ENCODE measurements at regions not wholly inside any gene's neighbourhood (a gene's known extent, or its start where the extent isn't known, plus 50 kb on each side); places are given as distances from the start of the nearest gene placed in this dataset.

- no peaks in the 10 kb centered on the region for H3K27me3 ChIP-seq
- no peaks in the 10 kb centered on the region for H3K36me3 ChIP-seq
- ATAC-seq (no peak), DNase-seq (no peak)
- TF ChIP-seq CTCF (IDR thresholded peaks at IDR 0.05) = no peak
- no peaks in the 10 kb centered on the region for H3K9me3 ChIP-seq
- H3K4me1 ChIP-seq = no peaks in the 10 kb centered on the region
- H3K4me3 ChIP-seq = no peak overlapping the region
- no peak overlapping the region for H3K27ac ChIP-seq
- intact Hi-C loops (cut with DNase I) = no loop called here
Measured at GRCh38 chr2:5064687-5065086, 627.5 kb upstream of the SOX11 start.

GRCh38 chr2:5067816-5068215 lies 624.4 kb upstream of the SOX11 start:
- no peak for TF ChIP-seq CTCF (IDR thresholded peaks at IDR 0.05)
- Histone ChIP-seq H3K27ac (no peak overlapping the region), H3K36me3 (no peaks in the 10 kb centered on the region), H3K4me3 (no peak overlapping the region), H3K9me3 (no peaks in the 10 kb centered on the region), H3K4me1 (no peaks in the 10 kb centered on the region), H3K27me3 (no peaks in the 10 kb centered on the region)
- intact Hi-C loops (cut with DNase I) = no loop called here
- no peak for ATAC-seq
- DNase-seq = no peak

- Histone ChIP-seq H3K9me3 (no peaks in the 10 kb centered on the region), H3K27ac (no peak overlapping the region), H3K4me1 (no peaks in the 10 kb centered on the region), H3K36me3 (no peaks in the 10 kb centered on the region), H3K4me3 (no peak overlapping the region), H3K27me3 (no peaks in the 10 kb centered on the region)
- no peak for DNase-seq
- TF ChIP-seq CTCF (IDR thresholded peaks at IDR 0.05) = no peak
- no peak for ATAC-seq
- intact Hi-C loops (cut with DNase I) = no loop called here
Measured at GRCh38 chr2:5070257-5070656, 621.9 kb upstream of the SOX11 start.

- Histone ChIP-seq H3K4me1 (no peaks in the 10 kb centered on the region), H3K36me3 (no peaks in the 10 kb centered on the region), H3K4me3 (no peak overlapping the region), H3K9me3 (no peaks in the 10 kb centered on the region), H3K27me3 (no peaks in the 10 kb centered on the region), H3K27ac (no peak overlapping the region)
- intact Hi-C loops (cut with DNase I) = no loop called here
- ATAC-seq (no peak), DNase-seq (no peak)
- TF ChIP-seq CTCF (IDR thresholded peaks at IDR 0.05) = no peak
Measured at GRCh38 chr2:5074733-5075132, 617.5 kb upstream of the SOX11 start.

- no peak for ATAC-seq
- Histone ChIP-seq H3K4me1 (no peaks in the 10 kb centered on the region), H3K4me3 (no peak overlapping the region), H3K27me3 (no peaks in the 10 kb centered on the region), H3K36me3 (no peaks in the 10 kb centered on the region), H3K27ac (no peak overlapping the region), H3K9me3 (no peaks in the 10 kb centered on the region)
- intact Hi-C loops (cut with DNase I) = no loop called here
- TF ChIP-seq CTCF (IDR thresholded peaks at IDR 0.05) = no peak
- no peak for DNase-seq
Measured at GRCh38 chr2:5076599-5076998, 615.6 kb upstream of the SOX11 start.

GRCh38 chr2:5077479-5078089 lies 614.6 kb upstream of the SOX11 start:
- H3K4me1 ChIP-seq = no peaks in the 10 kb centered on the region
- no peak for ATAC-seq
- H3K27ac ChIP-seq = no peak overlapping the region
- H3K4me3 ChIP-seq = no peak overlapping the region
- no peaks in the 10 kb centered on the region for H3K27me3 ChIP-seq
- H3K36me3 ChIP-seq = no peaks in the 10 kb centered on the region
- intact Hi-C loops (cut with DNase I) = no loop called here
- no peak for TF ChIP-seq CTCF (IDR thresholded peaks at IDR 0.05)
- no peak for DNase-seq
- H3K9me3 ChIP-seq = no peaks in the 10 kb centered on the region

Measured in upper lobe of right lung (tissue), 1 donor.